Tibial nerve (tissue), 4 donors: ENCODE measurements at regions not wholly inside any gene's neighbourhood (a gene's known extent, or its start where the extent isn't known, plus 50 kb on each side); places are given as distances from the start of the nearest gene placed in this dataset.

Experiments used
- EP300 ChIP-seq, 2 donors: sonication (generic); formaldehyde crosslinking; IDR thresholded peaks; one replicate each; pipeline ENCODE4 v1.6.1; 2017; ENCODE audit warnings: antibody characterized with exemption in 2 of 2, mild to moderate bottlenecking in 1 of 2
- POLR2A ChIP-seq, 2 donors: fragments of 450-650 bp; IDR thresholded peaks; one replicate each; pipeline ENCODE4 v1.6.1; 2017; ENCODE audit warnings: antibody characterized with exemption in 2 of 2, mild to moderate bottlenecking in 2 of 2, moderate library complexity in 2 of 2
- TF ChIP-seq, protein P1 (sequence below), 5 experiments: fragments of 200-600 bp in 3 of 5; fragments of 450-650 bp in 2 of 5; sonication (generic) in 3 of 5; IDR thresholded peaks; one replicate each; pipeline ENCODE4 v1.5.1; 2016 to 2019; ENCODE audit warnings: antibody characterized with exemption in 5 of 5, mild to moderate bottlenecking in 3 of 5, moderate library complexity in 2 of 5

DNA sequence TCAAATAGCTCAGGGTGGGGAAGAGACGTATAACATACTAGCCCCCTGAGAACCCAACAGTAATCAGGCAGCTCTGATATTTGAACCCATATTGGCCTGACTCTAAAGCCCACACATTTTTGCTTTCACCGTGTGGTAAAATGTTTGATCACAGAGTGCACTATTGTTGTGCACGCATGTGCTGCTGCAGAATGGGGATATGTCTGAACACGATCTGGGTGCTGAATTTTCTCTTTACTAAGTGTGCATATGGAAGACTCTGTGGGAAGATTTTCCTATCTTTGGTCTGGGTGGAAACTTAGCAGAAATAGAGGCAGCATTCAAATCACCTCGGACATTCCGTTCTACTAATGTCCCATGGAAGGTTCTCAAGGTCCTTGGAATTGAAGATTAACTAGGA lies 800.1 kb downstream of the TFAP2A start:
- TF ChIP-seq EP300 (IDR thresholded peaks at IDR 0.05), result no peak
- TF ChIP-seq, protein P1, sequence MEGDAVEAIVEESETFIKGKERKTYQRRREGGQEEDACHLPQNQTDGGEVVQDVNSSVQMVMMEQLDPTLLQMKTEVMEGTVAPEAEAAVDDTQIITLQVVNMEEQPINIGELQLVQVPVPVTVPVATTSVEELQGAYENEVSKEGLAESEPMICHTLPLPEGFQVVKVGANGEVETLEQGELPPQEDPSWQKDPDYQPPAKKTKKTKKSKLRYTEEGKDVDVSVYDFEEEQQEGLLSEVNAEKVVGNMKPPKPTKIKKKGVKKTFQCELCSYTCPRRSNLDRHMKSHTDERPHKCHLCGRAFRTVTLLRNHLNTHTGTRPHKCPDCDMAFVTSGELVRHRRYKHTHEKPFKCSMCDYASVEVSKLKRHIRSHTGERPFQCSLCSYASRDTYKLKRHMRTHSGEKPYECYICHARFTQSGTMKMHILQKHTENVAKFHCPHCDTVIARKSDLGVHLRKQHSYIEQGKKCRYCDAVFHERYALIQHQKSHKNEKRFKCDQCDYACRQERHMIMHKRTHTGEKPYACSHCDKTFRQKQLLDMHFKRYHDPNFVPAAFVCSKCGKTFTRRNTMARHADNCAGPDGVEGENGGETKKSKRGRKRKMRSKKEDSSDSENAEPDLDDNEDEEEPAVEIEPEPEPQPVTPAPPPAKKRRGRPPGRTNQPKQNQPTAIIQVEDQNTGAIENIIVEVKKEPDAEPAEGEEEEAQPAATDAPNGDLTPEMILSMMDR (IDR thresholded peaks at IDR 0.05), result no peak
- TF ChIP-seq POLR2A (IDR thresholded peaks at IDR 0.05), result no peak
